GM18951 (cell line): ENCODE measurements at regions not wholly inside any gene's neighbourhood (a gene's known extent, or its start where the extent isn't known, plus 50 kb on each side); places are given as distances from the start of the nearest gene placed in this dataset.

Source experiments
- POLR2A ChIP-seq: IDR thresholded peaks from 4 replicates; pipeline ENCODE4 v1.6.1; 2011; ENCODE audit warnings: mild to moderate bottlenecking; ENCODE audit not compliant: insufficient read length, insufficient read depth; ENCODE audit errors: extremely low read depth
- in situ Hi-C: fragments of 300-500 bp; cut with MboI; formaldehyde crosslinking; loops from one replicate; pipeline ENCODE4 v1.12.0; 2022; ENCODE audit warnings: low sequenced_read_pairs, mixed read lengths, inconsistent platforms; ENCODE audit not compliant: unreplicated experiment

DNA sequence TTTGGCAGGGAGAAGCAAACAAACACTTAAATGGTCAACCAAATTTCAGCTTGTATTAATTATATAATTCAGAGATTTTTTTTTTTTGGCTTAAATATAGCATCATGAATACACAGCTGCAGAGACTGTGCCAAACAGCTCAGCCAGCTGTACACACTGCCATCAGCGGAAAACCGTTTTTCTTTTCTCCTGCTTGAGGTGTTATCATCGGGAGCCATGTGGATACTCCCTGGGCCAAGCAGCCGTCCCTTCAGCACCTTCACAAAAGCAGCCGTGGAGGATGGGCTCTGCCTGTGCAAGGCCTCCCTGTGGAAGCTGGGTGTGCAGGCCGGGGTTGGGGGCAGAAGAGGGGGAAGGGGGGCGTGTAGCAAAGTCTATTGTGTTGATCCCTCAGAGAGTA is 85.0 kb downstream of the NUF2 start:
- in situ Hi-C loops = loop anchor here (25.0 kb wide), 1 partner anchor 1381 kb away; no protein-coding TSS in a partner anchor
- TF ChIP-seq POLR2A = no peak

DNA sequence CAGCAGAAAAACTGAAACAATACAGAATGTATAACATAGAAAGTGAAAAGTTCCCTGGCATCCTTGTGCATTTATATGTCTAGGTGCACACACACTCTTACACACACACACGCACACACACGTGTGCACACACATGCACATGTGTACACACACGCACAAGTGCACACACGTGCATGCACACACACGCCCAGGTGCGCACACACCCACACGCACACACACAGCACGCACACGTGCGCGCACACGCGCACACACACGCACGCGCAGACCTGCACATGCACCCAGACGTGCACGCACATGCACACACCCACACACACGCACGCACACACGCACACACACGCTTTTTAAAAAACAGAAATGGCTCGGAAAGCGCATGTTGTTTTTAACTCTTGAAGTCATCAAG is 86.5 kb downstream of the NUF2 start:
- no peak for TF ChIP-seq POLR2A
- in situ Hi-C loops = loop anchor here (25.0 kb wide), 1 partner anchor 1379 kb away; no protein-coding TSS in a partner anchor

DNA sequence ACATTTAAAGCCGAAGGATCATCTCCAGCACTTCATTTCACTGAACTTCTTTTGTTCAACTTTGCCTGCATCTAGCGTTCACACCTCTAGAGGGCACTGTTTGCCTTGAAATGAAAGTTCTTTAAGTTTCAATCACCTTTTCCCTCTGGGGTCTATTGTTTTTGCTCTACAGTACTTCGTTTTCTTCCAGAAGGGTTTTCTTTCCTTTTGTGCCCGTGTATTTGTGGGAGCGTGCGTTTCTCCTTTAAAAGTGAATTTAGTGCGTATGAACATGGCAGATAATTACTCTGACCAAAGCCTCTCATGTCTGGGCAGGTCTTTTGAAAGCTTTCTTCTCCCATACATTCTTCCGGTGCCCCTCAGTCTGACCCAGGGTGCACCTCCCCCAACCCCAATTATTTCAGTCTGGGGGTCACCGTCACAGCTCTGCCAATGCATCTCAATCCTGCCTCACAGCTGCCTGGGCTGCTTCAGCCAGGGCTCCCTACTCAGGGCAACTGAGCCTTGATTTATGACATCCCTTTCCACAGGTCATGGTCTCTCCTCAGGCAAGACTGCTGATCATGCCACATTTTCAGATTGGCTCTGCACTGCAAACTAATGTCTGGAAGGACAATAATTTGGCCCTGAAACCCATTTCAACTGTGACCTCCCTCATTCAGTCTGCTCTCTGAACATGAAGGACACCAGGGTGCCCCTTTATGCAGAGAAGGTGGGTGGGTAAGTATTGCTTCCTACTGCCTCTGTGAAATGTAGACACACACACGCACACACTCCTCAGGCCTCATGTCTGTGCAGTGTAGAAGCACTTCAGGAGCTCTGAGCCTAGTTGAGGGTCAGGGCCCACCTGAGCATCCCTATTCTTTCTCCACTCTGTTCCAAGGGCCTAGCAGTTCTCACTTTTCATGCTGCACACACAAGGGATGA is 88.6 kb downstream of the NUF2 start:
- TF ChIP-seq POLR2A = no peak
- in situ Hi-C loops = loop anchor here (25.0 kb wide), 1 partner anchor 1377 kb away; no protein-coding TSS in a partner anchor

DNA sequence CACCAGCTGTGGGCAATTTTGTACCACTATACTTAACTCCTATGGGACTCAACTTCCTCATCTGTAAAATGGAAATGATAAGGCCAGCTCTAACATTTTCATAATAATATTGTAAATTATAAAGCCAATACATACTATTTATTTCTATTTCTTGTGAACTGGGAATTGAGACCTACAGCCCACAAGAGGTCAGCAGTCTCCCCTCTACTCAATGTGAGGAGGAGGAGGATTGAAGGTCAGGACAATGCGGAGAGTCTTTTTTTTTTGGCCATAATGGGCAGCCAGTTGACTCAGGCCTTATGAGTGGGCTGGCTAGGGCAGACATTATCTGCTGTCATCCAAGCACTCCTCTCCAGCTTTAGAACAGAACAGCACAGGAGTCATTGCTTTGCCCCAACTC is 90.5 kb downstream of the NUF2 start:
- no peak for TF ChIP-seq POLR2A
- in situ Hi-C loops = loop anchor here (25.0 kb wide), 1 partner anchor 1375 kb away; no protein-coding TSS in a partner anchor

DNA sequence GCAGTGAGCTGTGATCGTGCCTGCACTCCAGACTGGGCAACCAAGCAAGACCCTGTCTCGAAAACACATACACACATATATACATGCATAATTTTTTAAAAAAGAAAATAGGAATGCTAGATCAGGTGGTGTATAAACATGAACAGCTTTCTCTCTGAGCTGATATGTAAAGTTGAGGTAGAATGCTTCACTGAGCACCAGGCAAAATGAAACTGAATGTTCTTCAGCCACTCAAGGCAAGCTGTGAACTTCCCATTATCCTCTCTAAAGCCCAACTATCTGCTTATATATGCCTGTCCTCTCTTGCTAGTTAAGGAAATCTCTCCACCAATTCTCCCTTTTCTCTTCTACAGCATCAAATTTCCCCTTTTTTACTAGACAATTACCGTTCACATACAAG is 93.0 kb downstream of the NUF2 start:
- TF ChIP-seq POLR2A = no peak
- in situ Hi-C loops = loop anchor here (25.0 kb wide), 1 partner anchor 1373 kb away; no protein-coding TSS in a partner anchor

DNA sequence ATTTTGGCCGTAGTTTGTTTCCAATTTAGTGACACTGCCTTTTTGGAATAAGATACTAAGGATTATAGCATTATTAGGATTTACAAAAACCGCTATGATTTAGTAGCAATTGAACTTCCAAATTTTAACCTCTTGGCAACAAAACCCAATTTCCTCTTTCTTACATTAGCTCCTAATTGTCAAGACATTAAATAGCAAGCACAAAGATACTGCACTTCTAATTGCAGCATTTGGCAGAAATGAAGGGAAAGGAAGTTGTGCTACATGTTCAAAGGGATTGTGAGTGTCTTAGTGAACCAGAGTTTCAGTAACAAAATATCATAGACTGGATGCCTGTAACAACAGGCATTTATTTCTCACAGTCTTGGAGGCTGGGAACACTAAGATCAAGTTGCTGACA is 99.9 kb downstream of the NUF2 start:
- no peak for TF ChIP-seq POLR2A
- in situ Hi-C loops = loop anchor here (25.0 kb wide), 1 partner anchor 1366 kb away; no protein-coding TSS in a partner anchor

DNA sequence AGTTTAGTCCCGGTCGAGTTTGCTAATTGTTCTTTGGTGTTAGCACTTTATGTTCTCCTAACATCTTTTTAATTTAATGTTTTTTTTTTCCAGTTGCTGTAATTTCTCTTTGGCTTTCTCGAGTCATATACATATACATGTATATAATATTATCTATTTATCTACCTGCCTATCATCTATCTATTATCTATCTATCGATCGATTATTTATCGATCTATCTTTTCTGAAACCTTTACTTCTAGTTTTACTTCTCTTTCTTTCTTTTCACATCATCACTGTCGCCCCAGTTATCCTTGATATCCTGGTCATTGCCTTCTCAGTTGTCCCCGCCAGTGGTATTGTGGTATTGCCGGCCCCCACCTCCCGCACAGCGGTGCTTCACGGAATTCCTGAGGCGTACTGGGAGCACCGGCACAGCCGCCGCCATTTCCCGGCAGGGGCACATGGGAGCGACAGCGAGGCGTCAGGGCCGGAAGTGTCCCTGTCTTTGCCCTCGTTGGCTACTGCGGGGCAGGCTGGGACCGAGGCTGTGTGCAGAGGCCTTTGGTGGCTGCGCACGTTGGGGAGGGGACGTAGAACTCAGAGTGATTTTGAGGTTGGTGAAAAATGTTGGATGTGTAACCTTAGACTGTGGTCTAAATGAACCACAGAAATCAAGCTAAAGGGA is 101.1 kb downstream of the NUF2 start:
- TF ChIP-seq POLR2A = no peak
- in situ Hi-C loops = loop anchor here (25.0 kb wide), 1 partner anchor 1364 kb away; no protein-coding TSS in a partner anchor

DNA sequence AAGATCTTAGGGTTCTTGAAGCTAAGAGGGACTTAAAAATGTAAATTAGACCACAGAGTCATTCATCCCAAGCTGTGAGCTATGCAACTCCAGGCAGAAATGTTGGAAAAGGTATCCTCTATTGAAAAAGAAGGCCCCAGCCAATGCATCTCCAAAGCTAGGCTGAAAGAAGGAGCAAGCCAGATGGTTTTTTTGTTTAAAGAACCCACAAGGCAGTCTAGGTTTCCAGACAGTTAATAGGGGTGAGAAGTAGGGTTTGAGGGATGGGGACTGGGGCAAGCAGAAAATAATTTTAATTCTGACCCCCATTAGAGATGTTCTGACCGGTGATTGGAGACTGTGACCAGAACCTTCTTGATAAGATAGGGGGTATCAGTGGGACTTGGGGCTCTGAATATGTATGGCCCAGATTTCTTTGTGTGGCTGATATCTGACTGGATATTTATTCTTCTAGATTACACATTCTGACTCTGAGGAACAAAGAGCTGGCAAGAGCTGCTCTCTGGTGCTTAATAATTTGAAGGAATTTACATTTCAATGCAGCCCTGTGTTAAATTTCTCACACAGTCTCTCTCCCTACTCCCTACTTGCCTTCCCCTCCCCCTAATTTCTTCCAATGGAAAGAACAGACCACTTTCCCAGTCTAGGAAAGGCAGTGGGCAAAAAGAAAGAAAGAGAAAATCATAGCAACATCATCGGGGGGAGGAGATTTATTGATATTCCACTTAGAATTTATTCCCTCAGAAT is 104.9 kb downstream of the NUF2 start:
- in situ Hi-C loops = no loop called here
- no peak for TF ChIP-seq POLR2A

DNA sequence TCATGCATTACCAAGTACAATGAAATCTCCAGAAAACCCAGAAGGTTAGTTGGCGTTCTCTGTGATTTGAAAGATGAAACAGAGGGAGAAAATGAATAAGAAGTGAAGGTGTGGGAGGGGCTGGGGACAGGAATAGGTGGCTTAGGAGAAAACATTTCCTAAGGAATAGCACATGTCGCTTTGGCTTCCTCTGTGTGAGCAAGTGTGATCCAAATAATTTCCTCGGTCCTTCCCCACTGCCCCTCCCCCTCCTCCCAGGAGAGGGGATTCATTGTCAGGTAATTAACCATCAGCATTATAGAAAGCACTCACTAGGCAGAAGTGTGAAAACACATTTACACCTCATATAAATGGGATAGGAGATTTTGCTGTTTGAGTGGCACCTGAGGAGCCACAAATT is 105.5 kb downstream of the NUF2 start:
- TF ChIP-seq POLR2A = no peak
- in situ Hi-C loops = no loop called here

DNA sequence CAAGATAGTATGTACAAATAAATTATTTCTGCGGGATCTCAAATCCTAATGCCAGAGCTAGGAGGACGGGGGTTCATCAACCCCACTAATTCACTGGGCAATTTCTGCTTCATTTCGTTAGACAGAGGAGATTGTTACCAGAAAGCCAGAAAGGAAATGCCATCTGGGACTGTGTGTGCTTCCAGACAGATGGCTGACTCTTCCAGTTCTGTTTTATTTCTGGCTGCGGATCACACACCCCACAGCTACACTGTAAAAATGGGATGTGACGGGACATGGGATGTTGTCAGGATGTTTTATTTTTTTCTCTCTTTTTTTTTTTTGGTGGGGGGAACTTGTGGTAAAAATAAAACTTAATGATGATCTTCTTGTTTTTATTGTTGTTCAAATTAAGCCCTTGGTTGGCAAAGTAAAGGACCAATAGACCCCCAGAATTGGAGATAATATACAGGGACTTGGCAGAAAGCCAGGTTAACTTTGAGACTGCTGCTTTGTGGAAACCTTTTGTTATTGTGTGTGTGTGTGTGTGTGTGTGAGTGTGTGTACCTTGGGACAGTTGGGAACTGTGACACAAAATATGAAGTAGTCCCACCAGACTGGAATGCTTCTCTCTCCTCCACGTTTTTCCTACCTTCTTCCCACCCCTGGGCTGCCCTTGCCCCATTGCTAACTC is 114.5 kb downstream of the NUF2 start:
- TF ChIP-seq POLR2A = no peak
- in situ Hi-C loops = no loop called here

DNA sequence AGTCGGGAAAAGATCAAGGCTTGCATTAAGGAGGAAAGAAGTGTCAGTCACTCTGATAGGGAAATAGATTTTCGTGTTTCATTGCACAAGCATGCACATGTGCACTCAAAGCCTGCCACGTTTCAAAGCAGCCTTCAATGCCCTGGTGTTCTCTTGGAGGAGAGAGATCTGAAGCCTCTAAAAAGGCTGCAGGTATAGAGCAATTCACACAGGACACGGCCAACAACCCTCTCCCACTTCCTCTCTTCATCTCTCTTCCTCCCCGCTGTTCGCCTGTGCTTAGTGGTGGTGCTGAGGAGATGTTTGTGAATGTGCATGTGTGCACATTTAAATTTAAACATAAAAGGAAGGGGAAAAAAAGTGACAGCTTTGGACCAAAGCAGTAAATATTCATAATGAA is 117.7 kb downstream of the NUF2 start:
- in situ Hi-C loops = no loop called here
- no peak for TF ChIP-seq POLR2A

DNA sequence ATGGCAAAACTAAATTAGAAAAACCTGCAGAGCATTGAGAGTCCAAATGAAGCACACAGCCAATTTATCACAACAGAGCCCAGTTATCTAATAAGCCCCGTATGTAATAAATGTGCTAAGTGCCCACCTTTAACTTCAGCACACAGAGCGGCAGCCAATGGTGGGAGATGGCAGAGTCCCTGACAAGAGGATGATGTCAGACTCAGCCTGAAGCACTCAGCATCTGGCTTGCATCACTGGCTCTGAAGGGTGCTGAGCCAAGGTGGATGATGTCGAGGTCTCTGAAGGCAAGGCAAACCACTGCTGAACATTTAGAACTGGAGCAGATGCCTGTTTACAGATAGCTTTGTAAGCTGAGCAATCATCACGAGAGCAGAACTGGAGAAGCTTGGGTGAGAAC is 118.3 kb downstream of the NUF2 start:
- no peak for TF ChIP-seq POLR2A
- in situ Hi-C loops = no loop called here
